H1 (cell line): ENCODE measurements at regions not wholly inside any gene's neighbourhood (a gene's known extent, or its start where the extent isn't known, plus 50 kb on each side); places are given as distances from the start of the nearest gene placed in this dataset.

Experiments used
- CTCF ChIA-PET: fragments of 300-600 bp; sonication (Branson Sonifier 250); formaldehyde crosslinking; loops from one replicate; lab custom pipeline; 2021; ENCODE audit not compliant: partially characterized antibody; lab: Charles Lee
- POLR2A ChIA-PET: fragments of 300-600 bp; sonication (Branson Sonifier 250); formaldehyde crosslinking; loops from one replicate; lab custom pipeline; 2021; ENCODE audit warnings: inconsistent platforms; ENCODE audit not compliant: partially characterized antibody; lab: Charles Lee
- DNase-seq, 2 experiments: peaks; one replicate each; pipeline versions ENCODE4 v3.0.0 to v3.0.0-alpha.2; 2010 to 2022; ENCODE audit warnings: low spot score in 2 of 2, low read depth in 1 of 2, mixed read lengths in 1 of 2
- FAIRE-seq: peaks from 2 replicates; lab custom pipeline; 2011; peaks lifted over from hg19 to GRCh38; lab: Jason Lieb, UNC
- H2AFZ ChIP-seq: 2 replicates; pipeline ENCODE4 v1.8.1; 2012; ENCODE audit warnings: low read length, inconsistent platforms
- H2AK5ac ChIP-seq: 2 replicates; pipeline ENCODE4 v1.6.1; 2013; ENCODE audit warnings: low read depth, low read length
- H2BK120ac ChIP-seq: replicated peaks from 2 replicates; pipeline ENCODE3; 2013; ENCODE audit warnings: low read depth, low read length, inconsistent platforms
- H2BK12ac ChIP-seq: 2 replicates; pipeline ENCODE4 v1.6.1; 2013; ENCODE audit warnings: low read depth, low read length
- H2BK15ac ChIP-seq: 2 replicates; pipeline ENCODE4 v1.6.1; 2013; ENCODE audit warnings: low read length
- H2BK20ac ChIP-seq: 2 replicates; pipeline ENCODE4 v1.6.1; 2013; ENCODE audit warnings: low read length
- H2BK5ac ChIP-seq: 2 replicates; pipeline ENCODE4 v1.6.1; 2013; ENCODE audit warnings: low read depth, low read length
- H3K14ac ChIP-seq: 2 replicates; pipeline ENCODE4 v1.6.1; 2013; ENCODE audit warnings: inconsistent platforms; ENCODE audit not compliant: insufficient read length
- H3K18ac ChIP-seq: 2 replicates; pipeline ENCODE4 v1.6.1; 2013; ENCODE audit warnings: low read length; ENCODE audit errors: extremely low read depth
- H3K23ac ChIP-seq: 2 replicates; pipeline ENCODE4 v1.6.1; 2013; ENCODE audit warnings: inconsistent platforms; ENCODE audit not compliant: insufficient read length
- H3K23me2 ChIP-seq: 2 replicates; pipeline ENCODE4 v1.6.1; 2013; ENCODE audit warnings: low read depth, low read length
- H3K27ac ChIP-seq: 2 replicates; pipeline ENCODE4 v1.6.1; 2011; ENCODE audit warnings: low read depth, low read length, inconsistent platforms
- H3K27me3 ChIP-seq, 4 experiments: replicated peaks in 1 of 4; 1 replicate in 1 of 4; 2 replicates in 3 of 4; pipeline versions ENCODE4 v1.6.1 to v1.8.1; 2011 to 2013; ENCODE audit warnings: low read length in 3 of 4, mild to moderate bottlenecking in 3 of 4, inconsistent platforms in 2 of 4, mixed read lengths in 2 of 4, moderate library complexity in 1 of 4; ENCODE audit not compliant: control insufficient read depth in 3 of 4, insufficient read depth in 3 of 4; ENCODE audit errors: extremely low read depth in 1 of 4
- H3K36me3 ChIP-seq, 4 experiments: 2 replicates each; pipeline versions ENCODE4 v1.6.1 to v1.8.1; 2011 to 2013; ENCODE audit warnings: mild to moderate bottlenecking in 4 of 4, low read length in 3 of 4, moderate library complexity in 2 of 4, control low read depth in 1 of 4, inconsistent platforms in 1 of 4; ENCODE audit not compliant: insufficient read depth in 4 of 4, control insufficient read depth in 2 of 4
- H3K4ac ChIP-seq: replicated peaks from 2 replicates; pipeline ENCODE3; 2013; ENCODE audit warnings: low read length, low read depth, mixed read lengths, inconsistent platforms; ENCODE audit not compliant: insufficient read length
- H3K4me1 ChIP-seq, 4 experiments: replicated peaks in 1 of 4; 1 replicate in 1 of 4; 2 replicates in 3 of 4; pipeline versions ENCODE4 v1.6.1 to v1.8.1; 2011 to 2013; ENCODE audit warnings: low read length in 3 of 4, inconsistent platforms in 2 of 4, mixed read lengths in 1 of 4; ENCODE audit not compliant: insufficient read depth in 4 of 4, control insufficient read depth in 3 of 4
- H3K4me2 ChIP-seq, 2 experiments: 2 replicates each; pipeline versions ENCODE4 v1.6.1 to v1.8.1; 2011 to 2013; ENCODE audit warnings: low read depth in 2 of 2, low read length in 2 of 2, control low read depth in 1 of 2, inconsistent platforms in 1 of 2, mild to moderate bottlenecking in 1 of 2; ENCODE audit not compliant: insufficient read depth in 1 of 2
- H3K4me3 ChIP-seq, 4 experiments: fragments of 200-600, 300-600 bp in 1 of 4; sonication (generic), shearing (Covaris generic), sonication (Bioruptor Twin) in 1 of 4; 2 replicates each; pipeline versions ENCODE4 v1.5.1 to v1.8.1; 2011 to 2016; ENCODE audit warnings: low read length in 4 of 4, low read depth in 3 of 4, control low read depth in 2 of 4, inconsistent platforms in 2 of 4, mild to moderate bottlenecking in 2 of 4, mixed read lengths in 1 of 4, moderate library complexity in 1 of 4; ENCODE audit not compliant: insufficient read depth in 2 of 4; ENCODE audit errors: extremely low read depth in 1 of 4
- H3K56ac ChIP-seq: replicated peaks from 2 replicates; pipeline ENCODE3; 2013; ENCODE audit warnings: low read depth, mild to moderate bottlenecking, mixed read lengths, low read length, inconsistent platforms; ENCODE audit not compliant: insufficient read length
- H3K79me1 ChIP-seq: 2 replicates; pipeline ENCODE4 v1.6.1; 2013; ENCODE audit warnings: low read depth, low read length, control low read depth
- H3K79me2 ChIP-seq, 2 experiments: 2 replicates each; pipeline versions ENCODE4 v1.6.1 to v1.8.1; 2012 to 2013; ENCODE audit warnings: low read length in 2 of 2, mild to moderate bottlenecking in 2 of 2, inconsistent platforms in 1 of 2; ENCODE audit not compliant: insufficient read depth in 2 of 2, control insufficient read depth in 1 of 2
- H3K9ac ChIP-seq, 4 experiments: replicated peaks in 1 of 4; 1 replicate in 1 of 4; 2 replicates in 3 of 4; pipeline versions ENCODE4 v1.6.1 to v1.8.1; 2011 to 2013; ENCODE audit warnings: low read depth in 3 of 4, low read length in 3 of 4, control low read depth in 2 of 4, mild to moderate bottlenecking in 2 of 4, moderate library complexity in 2 of 4, inconsistent platforms in 1 of 4; ENCODE audit errors: extremely low read depth in 1 of 4
- H3K9me3 ChIP-seq, 2 experiments: 2 replicates each; pipeline versions ENCODE4 v1.6.1 to v1.8.1; 2012 to 2013; ENCODE audit warnings: mild to moderate bottlenecking in 2 of 2, moderate library complexity in 2 of 2, control low read depth in 1 of 2, inconsistent platforms in 1 of 2, low read depth in 1 of 2, low read length in 1 of 2, mixed read lengths in 1 of 2; ENCODE audit not compliant: insufficient read depth in 2 of 2
- H4K20me1 ChIP-seq, 2 experiments: replicated peaks in 1 of 2; 2 replicates each; pipeline versions ENCODE3 to v1.8.1; 2011 to 2013; ENCODE audit warnings: inconsistent platforms in 2 of 2, low read length in 2 of 2, mild to moderate bottlenecking in 1 of 2; ENCODE audit not compliant: insufficient read depth in 2 of 2, control insufficient read depth in 1 of 2
- H4K5ac ChIP-seq: 2 replicates; pipeline ENCODE4 v1.6.1; 2013; ENCODE audit warnings: low read length, low read depth, mixed read lengths, inconsistent platforms; ENCODE audit not compliant: insufficient read length
- H4K8ac ChIP-seq: 2 replicates; pipeline ENCODE4 v1.8.0; 2013; ENCODE audit warnings: mild to moderate bottlenecking, moderate library complexity, low read length, inconsistent platforms; ENCODE audit not compliant: insufficient read depth; ENCODE audit errors: extremely low read depth
- H4K91ac ChIP-seq: replicated peaks from 2 replicates; pipeline ENCODE3; 2013; ENCODE audit warnings: low read length, mixed read lengths, inconsistent platforms; ENCODE audit not compliant: insufficient read length
- CTCF ChIP-seq, 3 experiments: IDR thresholded peaks; 1 replicate in 2 of 3; 2 replicates in 1 of 3; pipeline versions ENCODE4 v1.5.1 to v1.6.1; 2011; ENCODE audit warnings: low read length in 3 of 3, mild to moderate bottlenecking in 3 of 3, inconsistent platforms in 2 of 3, low read depth in 1 of 3, moderate library complexity in 1 of 3; ENCODE audit not compliant: insufficient read depth in 1 of 3; ENCODE audit errors: control extremely low read depth in 1 of 3
- EZH2 ChIP-seq: fragments of 200-600 bp; sonication (generic); IDR thresholded peaks from 2 replicates; pipeline ENCODE4 v1.7.1; 2012; ENCODE audit warnings: low read depth, mild to moderate bottlenecking, moderate library complexity, low read length, inconsistent platforms; ENCODE audit not compliant: severe bottlenecking
- JUND ChIP-seq: IDR thresholded peaks from 2 replicates; pipeline ENCODE4 v1.6.1; 2011; ENCODE audit warnings: mild to moderate bottlenecking, improper control_type of control experiment, low read length
- RBBP5 ChIP-seq: IDR thresholded peaks from 2 replicates; pipeline ENCODE4 v1.7.1; 2012; ENCODE audit warnings: low read depth, mild to moderate bottlenecking, inconsistent platforms, low read length, moderate library complexity, borderline replicate concordance
- TAF1 ChIP-seq: IDR thresholded peaks from 2 replicates; pipeline ENCODE4 v1.6.1; 2011; ENCODE audit warnings: mild to moderate bottlenecking, low read depth, low read length
- WGBS, 2 experiments: shearing (Covaris generic) in 1 of 2; methylation state at CpG; one replicate each; pipeline versions ENCODE4 v1.1.6 to v1.1.7; 2013 to 2015; ENCODE audit warnings: low lambda C conversion rate in 2 of 2, mixed read lengths in 2 of 2, inconsistent platforms in 1 of 2, low coverage in 1 of 2, missing lambda C conversion rate in 1 of 2; ENCODE audit not compliant: insufficient replicate concordance in 2 of 2, insufficient coverage in 1 of 2, insufficient read length in 1 of 2; ENCODE audit errors: extremely low coverage in 1 of 2, missing lambda C conversion rate in 1 of 2; 5-methylcytosine and 5-hydroxymethylcytosine counted together

- Histone ChIP-seq H3K4me2 (no peak overlapping the region), H3K79me1 (no peaks in the 10 kb centered on the region), H3K23me2 (no peaks in the 10 kb centered on the region; the same call in 1 of the 2 replicates), H3K4me3 (no peak overlapping the region), H2BK15ac (no peak overlapping the region), H3K4me1 (peaks cover 0 to 4% (median 1%) of the 10 kb centered on the region in 4 experiments; a peak in 3 of 7 replicates), H2BK5ac (no peak overlapping the region), H2BK120ac (no peak overlapping the region), H2BK20ac (no peak overlapping the region), H3K9me3 (no peaks in the 10 kb centered on the region), H3K27me3 (no peaks in the 10 kb centered on the region), H3K9ac (no peak overlapping the region), H2AFZ (no peak overlapping the region), H2BK12ac (no peak overlapping the region), H3K79me2 (no peaks in the 10 kb centered on the region), H4K20me1 (no peaks in the 10 kb centered on the region), H4K8ac (no peak overlapping the region), H3K56ac (no peak overlapping the region), H2AK5ac (no peak overlapping the region), H3K4ac (no peak overlapping the region), H4K5ac (no peak overlapping the region), H3K23ac (no peak overlapping the region), H3K36me3 (no peaks in the 10 kb centered on the region), H4K91ac (no peak overlapping the region), H3K14ac (no peak overlapping the region), H3K18ac (no peak overlapping the region), H3K27ac (no peak overlapping the region)
- DNase-seq (no peak), FAIRE-seq (no peak)
- WGBS, 2 experiments: 94% methylated on average over 4 of the region's 4 CpGs; no CpG with 5 or more reads in 1 of the 2 experiments
- POLR2A ChIA-PET: interaction anchor here (0.7 kb wide), 1 partner anchor 755 kb away, joined by 4 read pairs; no protein-coding TSS in a partner anchor
- no peak for TF ChIP-seq CTCF (IDR thresholded peaks at IDR 0.05; ENCODE audit: control extremely low read depth in 1 of 3, insufficient read depth in 1 of 3, low read depth in 1 of 3, low read length in 3 of 3)
- no peak for TF ChIP-seq RBBP5
- TF ChIP-seq EZH2: no peak
- no peak for TF ChIP-seq TAF1
- TF ChIP-seq JUND: no peak
- CTCF ChIA-PET: interaction anchor here (0.9 to 2.0 kb wide), 2 partner anchors 19 to 147 kb away, joined by 3 to 6 read pairs; no protein-coding TSS in a partner anchor
These were observed 52.9 kb upstream of the PIK3CG start for GRCh38 chr7:106812027-106812643.
